ENCODE measurements at regions not wholly inside any gene's neighbourhood (a gene's known extent, or its start where the extent isn't known, plus 50 kb on each side); places are given as distances from the start of the nearest gene placed in this dataset.

DNA sequence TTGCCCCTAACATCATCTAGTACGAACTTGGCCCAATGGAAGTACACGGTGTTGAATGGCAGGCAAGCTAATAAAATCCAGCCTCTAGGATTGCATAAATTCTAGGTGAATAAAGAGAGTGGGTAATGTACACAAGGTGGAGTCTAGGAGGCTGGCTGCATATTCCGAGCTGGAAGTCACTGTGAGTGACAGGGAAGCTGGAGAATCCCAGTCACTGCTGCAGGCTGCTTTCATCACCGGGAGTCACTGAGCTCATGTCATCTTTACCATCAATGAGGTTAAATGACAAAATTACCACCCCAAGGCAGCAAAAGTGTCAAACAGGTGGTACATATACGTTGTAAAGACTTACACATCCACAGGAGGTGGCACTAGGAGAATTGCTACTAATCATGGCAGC is 91.3 kb upstream of the HMHB1 start:
- no peak for DNase-seq (ENCODE audit: extremely low spot score in 2 of 2)
- intact Hi-C loops (cut with DNase I): no loop called here
- no peaks in the 10 kb centered on the region for H3K36me3 ChIP-seq
- H3K9me3 ChIP-seq: no peaks in the 10 kb centered on the region
- no peak overlapping the region for H3K4me3 ChIP-seq
- H3K27me3 ChIP-seq: no peaks in the 10 kb centered on the region
- no peaks in the 10 kb centered on the region for H3K4me1 ChIP-seq
- H3K27ac ChIP-seq: no peak overlapping the region
- TF ChIP-seq POLR2A (IDR thresholded peaks at IDR 0.05) (no peak), POLR2AphosphoS5 (IDR thresholded peaks at IDR 0.05; ENCODE audit: insufficient read depth in 1 of 2, low read depth in 1 of 2) (no peak)
- TF ChIP-seq, protein P1, sequence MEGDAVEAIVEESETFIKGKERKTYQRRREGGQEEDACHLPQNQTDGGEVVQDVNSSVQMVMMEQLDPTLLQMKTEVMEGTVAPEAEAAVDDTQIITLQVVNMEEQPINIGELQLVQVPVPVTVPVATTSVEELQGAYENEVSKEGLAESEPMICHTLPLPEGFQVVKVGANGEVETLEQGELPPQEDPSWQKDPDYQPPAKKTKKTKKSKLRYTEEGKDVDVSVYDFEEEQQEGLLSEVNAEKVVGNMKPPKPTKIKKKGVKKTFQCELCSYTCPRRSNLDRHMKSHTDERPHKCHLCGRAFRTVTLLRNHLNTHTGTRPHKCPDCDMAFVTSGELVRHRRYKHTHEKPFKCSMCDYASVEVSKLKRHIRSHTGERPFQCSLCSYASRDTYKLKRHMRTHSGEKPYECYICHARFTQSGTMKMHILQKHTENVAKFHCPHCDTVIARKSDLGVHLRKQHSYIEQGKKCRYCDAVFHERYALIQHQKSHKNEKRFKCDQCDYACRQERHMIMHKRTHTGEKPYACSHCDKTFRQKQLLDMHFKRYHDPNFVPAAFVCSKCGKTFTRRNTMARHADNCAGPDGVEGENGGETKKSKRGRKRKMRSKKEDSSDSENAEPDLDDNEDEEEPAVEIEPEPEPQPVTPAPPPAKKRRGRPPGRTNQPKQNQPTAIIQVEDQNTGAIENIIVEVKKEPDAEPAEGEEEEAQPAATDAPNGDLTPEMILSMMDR (IDR thresholded peaks at IDR 0.05): no peak

DNA sequence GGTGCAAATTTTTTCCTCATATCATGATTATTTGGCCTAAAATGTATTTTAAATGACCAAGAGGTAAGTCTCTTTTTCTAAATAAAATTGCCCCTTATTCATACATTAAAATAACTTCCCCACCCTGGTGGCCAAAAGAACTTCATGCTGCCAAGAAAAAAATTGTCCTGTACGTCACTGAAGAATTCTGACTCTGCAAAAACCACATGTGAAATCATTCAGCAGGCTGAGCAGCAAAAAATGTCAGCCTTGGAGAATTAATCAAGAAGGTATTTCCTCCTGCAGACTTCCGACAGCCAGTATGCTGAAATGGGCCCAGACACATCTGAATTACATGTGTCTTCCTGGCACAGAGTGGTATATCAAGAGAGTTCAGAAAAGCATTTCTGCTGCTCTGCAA is 94.6 kb upstream of the HMHB1 start:
- Histone ChIP-seq H3K27me3 (no peaks in the 10 kb centered on the region), H3K4me3 (no peak overlapping the region), H3K27ac (no peak overlapping the region), H3K9me3 (no peaks in the 10 kb centered on the region), H3K4me1 (no peaks in the 10 kb centered on the region), H3K36me3 (no peaks in the 10 kb centered on the region)
- intact Hi-C loops (cut with DNase I): no loop called here
- TF ChIP-seq, protein P1 (IDR thresholded peaks at IDR 0.05): no peak
- TF ChIP-seq POLR2AphosphoS5 (IDR thresholded peaks at IDR 0.05; ENCODE audit: insufficient read depth in 1 of 2, low read depth in 1 of 2) (no peak), POLR2A (IDR thresholded peaks at IDR 0.05) (no peak)
- DNase-seq (ENCODE audit: extremely low spot score in 2 of 2): no peak

DNA sequence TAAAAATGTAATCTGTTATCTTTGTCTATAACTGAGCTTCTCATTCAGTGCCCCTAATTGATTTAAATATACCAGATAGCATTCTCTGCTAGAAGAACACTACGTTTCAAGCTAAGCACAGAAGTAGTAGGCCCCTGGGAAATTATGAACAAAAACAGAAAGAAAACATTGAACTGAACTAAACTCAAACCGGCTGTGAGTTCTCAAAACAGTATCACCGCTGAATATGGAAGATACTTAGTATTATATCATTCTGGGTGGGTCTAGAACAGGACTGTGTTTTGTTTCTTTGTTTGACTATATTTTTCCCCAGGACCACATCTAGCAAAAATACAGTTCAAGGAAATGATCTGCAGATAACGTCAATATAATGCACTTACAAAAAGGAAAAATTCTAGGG is 95.1 kb upstream of the HMHB1 start:
- TF ChIP-seq POLR2A (IDR thresholded peaks at IDR 0.05) (no peak), POLR2AphosphoS5 (IDR thresholded peaks at IDR 0.05; ENCODE audit: insufficient read depth in 1 of 2, low read depth in 1 of 2) (no peak)
- TF ChIP-seq, protein P1 (IDR thresholded peaks at IDR 0.05): no peak
- Histone ChIP-seq H3K36me3 (no peaks in the 10 kb centered on the region), H3K4me1 (no peaks in the 10 kb centered on the region), H3K27ac (no peak overlapping the region), H3K27me3 (no peaks in the 10 kb centered on the region), H3K4me3 (no peak overlapping the region), H3K9me3 (no peaks in the 10 kb centered on the region)
- no peak for DNase-seq (ENCODE audit: extremely low spot score in 2 of 2)
- intact Hi-C loops (cut with DNase I): no loop called here

DNA sequence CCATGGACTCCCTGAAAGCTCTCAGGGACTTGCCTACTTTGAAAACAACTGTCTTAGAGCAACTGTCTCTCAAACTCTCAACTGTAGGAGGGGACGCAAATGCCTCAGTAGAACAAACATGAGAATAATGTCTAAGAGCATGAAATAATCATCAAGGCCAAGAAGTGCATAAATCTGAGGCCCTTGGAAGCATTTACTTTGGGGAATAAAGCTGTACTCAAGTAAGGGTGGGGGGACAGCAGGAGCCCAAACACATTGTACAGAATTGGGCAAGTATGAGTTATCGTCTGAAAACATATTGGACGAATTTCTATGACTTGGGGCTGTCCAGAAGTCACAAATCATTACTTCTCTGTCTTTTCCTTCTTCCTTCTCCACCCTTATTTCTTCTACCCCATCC is 96.3 kb upstream of the HMHB1 start:
- DNase-seq (ENCODE audit: extremely low spot score in 2 of 2): no peak
- intact Hi-C loops (cut with DNase I): no loop called here
- TF ChIP-seq, protein P1 (IDR thresholded peaks at IDR 0.05): no peak
- no peak for TF ChIP-seq POLR2AphosphoS5 (IDR thresholded peaks at IDR 0.05; ENCODE audit: insufficient read depth in 1 of 2, low read depth in 1 of 2)
- no peak overlapping the region for H3K4me3 ChIP-seq
- no peaks in the 10 kb centered on the region for H3K9me3 ChIP-seq
- no peaks in the 10 kb centered on the region for H3K36me3 ChIP-seq
- no peaks in the 10 kb centered on the region for H3K27me3 ChIP-seq
- H3K4me1 ChIP-seq: no peaks in the 10 kb centered on the region
- no peak overlapping the region for H3K27ac ChIP-seq

DNA sequence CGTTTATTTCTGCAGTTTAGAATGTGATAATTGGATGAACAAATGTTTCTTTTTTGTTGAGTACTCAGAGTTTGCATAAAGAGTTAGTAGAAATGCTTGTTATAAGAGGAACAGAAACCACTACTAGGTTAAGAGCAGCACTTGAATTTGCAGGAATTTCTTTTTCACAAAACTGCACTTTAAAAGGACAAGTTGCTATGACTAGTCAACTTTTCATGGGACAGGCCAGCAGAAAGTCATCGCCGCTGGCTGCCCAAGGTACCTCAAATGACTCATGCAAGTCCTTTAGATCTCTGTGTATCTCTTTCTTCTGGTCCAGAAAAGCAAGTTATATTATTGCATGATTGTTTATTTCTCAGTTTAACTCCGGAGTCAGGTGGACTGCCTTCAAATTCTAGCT is 97.3 kb upstream of the HMHB1 start:
- Histone ChIP-seq H3K27me3 (no peaks in the 10 kb centered on the region), H3K4me3 (no peak overlapping the region), H3K27ac (no peak overlapping the region), H3K36me3 (no peaks in the 10 kb centered on the region), H3K4me1 (no peaks in the 10 kb centered on the region), H3K9me3 (no peaks in the 10 kb centered on the region)
- intact Hi-C loops (cut with DNase I): no loop called here
- no peak for DNase-seq (ENCODE audit: extremely low spot score in 2 of 2)
- TF ChIP-seq POLR2AphosphoS5 (IDR thresholded peaks at IDR 0.05; ENCODE audit: insufficient read depth in 1 of 2, low read depth in 1 of 2) (no peak), POLR2A (IDR thresholded peaks at IDR 0.05) (no peak)
- TF ChIP-seq, protein P1 (IDR thresholded peaks at IDR 0.05): no peak
